IMR-90 (cell line): ENCODE measurements at regions not wholly inside any gene's neighbourhood (a gene's known extent, or its start where the extent isn't known, plus 50 kb on each side); places are given as distances from the start of the nearest gene placed in this dataset.

ENCODE experiments used
- ATAC-seq: fragments of 200-7000 bp; cut with Tn5 transposase; 2 replicates; pipeline ENCODE4 v1.9.1; 2020; ENCODE audit warnings: low read depth, mild to moderate bottlenecking, moderate library complexity
- BruUV-seq: library from RNA; stranded (reverse); fragments of 400-500 nt; replicated peaks from 2 replicates; lab custom pipeline; 2021; lab: Mats Ljungman, UMichigan
- CTCF ChIA-PET: fragments of 300-600 bp; formaldehyde crosslinking; extraction: SDS; loops from one replicate; lab custom pipeline; 2021; ENCODE audit warnings: antibody characterized with exemption; lab: Yijun Ruan, JAX
- POLR2A ChIA-PET: fragments of 300-600 bp; sonication (Branson Sonifier 250); formaldehyde crosslinking; loops from one replicate; lab custom pipeline; 2022; ENCODE audit warnings: antibody characterized with exemption; ENCODE audit not compliant: unreplicated experiment; lab: Charles Lee
- DNase-seq: peaks from one replicate; pipeline ENCODE4 v3.0.0; 2013
- H2AFZ ChIP-seq: replicated peaks from 2 replicates; pipeline ENCODE3; 2013; ENCODE audit warnings: low read length, mild to moderate bottlenecking; ENCODE audit not compliant: poor library complexity
- H2AK5ac ChIP-seq: 2 replicates; pipeline ENCODE4 v1.6.1; 2013; ENCODE audit warnings: low read depth, low read length, inconsistent platforms
- H2AK9ac ChIP-seq: replicated peaks from 2 replicates; pipeline ENCODE3; 2013; ENCODE audit warnings: mild to moderate bottlenecking, low read depth, low read length, moderate library complexity; ENCODE audit not compliant: poor library complexity
- H2BK120ac ChIP-seq: 2 replicates; pipeline ENCODE4 v1.6.1; 2013; ENCODE audit warnings: low read depth, low read length, inconsistent platforms
- H2BK15ac ChIP-seq: 3 replicates; pipeline ENCODE4 v1.6.1; 2013; ENCODE audit warnings: low read depth, low read length, inconsistent platforms
- H2BK20ac ChIP-seq: 2 replicates; pipeline ENCODE4 v1.6.1; 2013; ENCODE audit warnings: low read depth, mild to moderate bottlenecking, inconsistent platforms, low read length, moderate library complexity
- H2BK5ac ChIP-seq: 2 replicates; pipeline ENCODE4 v1.6.1; 2013; ENCODE audit warnings: mild to moderate bottlenecking, low read depth, low read length, inconsistent platforms; ENCODE audit not compliant: poor library complexity, severe bottlenecking
- H3K14ac ChIP-seq: replicated peaks from 2 replicates; pipeline ENCODE4 v1.6.1; 2013; ENCODE audit warnings: low read depth, low read length, inconsistent platforms
- H3K18ac ChIP-seq: 2 replicates; pipeline ENCODE4 v1.6.1; 2013; ENCODE audit warnings: low read depth, low read length, control low read depth
- H3K23ac ChIP-seq: 2 replicates; pipeline ENCODE4 v1.6.1; 2013; ENCODE audit warnings: low read depth, low read length, inconsistent platforms
- H3K27ac ChIP-seq: 2 replicates; pipeline ENCODE4 v1.5.1; 2013; ENCODE audit warnings: mild to moderate bottlenecking, control low read depth, low read length; ENCODE audit not compliant: insufficient read depth
- H3K27me3 ChIP-seq: 2 replicates; pipeline ENCODE4 v1.6.1; 2013; ENCODE audit warnings: low read length; ENCODE audit not compliant: control insufficient read depth, insufficient read depth
- H3K36me3 ChIP-seq: 2 replicates; pipeline ENCODE4 v1.6.1; 2013; ENCODE audit warnings: low read length, mixed read lengths; ENCODE audit not compliant: control insufficient read depth, insufficient read depth
- H3K4ac ChIP-seq: 2 replicates; pipeline ENCODE4 v1.6.1; 2013; ENCODE audit warnings: low read depth, low read length, inconsistent platforms
- H3K4me1 ChIP-seq: 2 replicates; pipeline ENCODE4 v1.6.1; 2013; ENCODE audit warnings: low read length, mixed read lengths; ENCODE audit not compliant: control insufficient read depth, insufficient read depth
- H3K4me2 ChIP-seq: 2 replicates; pipeline ENCODE4 v1.6.1; 2013; ENCODE audit warnings: low read depth, mild to moderate bottlenecking, control low read depth, low read length, moderate library complexity
- H3K4me3 ChIP-seq: 2 replicates; pipeline ENCODE4 v1.5.1; 2013; ENCODE audit warnings: low read depth, mild to moderate bottlenecking, control low read depth, low read length, moderate library complexity; ENCODE audit not compliant: insufficient read depth
- H3K56ac ChIP-seq: 2 replicates; pipeline ENCODE4 v1.6.1; 2013; ENCODE audit warnings: low read length, inconsistent platforms; ENCODE audit not compliant: insufficient read depth; ENCODE audit errors: extremely low read depth
- H3K79me1 ChIP-seq, 2 experiments: 2 replicates each; pipeline ENCODE4 v1.6.1; 2013; ENCODE audit warnings: low read length in 2 of 2, inconsistent platforms in 1 of 2, low read depth in 1 of 2
- H3K9ac ChIP-seq: 2 replicates; pipeline ENCODE4 v1.6.1; 2013; ENCODE audit warnings: low read depth, low read length, control low read depth
- H3K9me1 ChIP-seq: 2 replicates; pipeline ENCODE4 v1.6.1; 2013; ENCODE audit warnings: low read length, inconsistent platforms; ENCODE audit not compliant: insufficient read depth
- H3K9me3 ChIP-seq: 2 replicates; pipeline ENCODE4 v1.6.1; 2013; ENCODE audit warnings: low read length; ENCODE audit not compliant: control insufficient read depth, insufficient read depth
- H4K20me1 ChIP-seq: 2 replicates; pipeline ENCODE4 v1.6.1; 2013; ENCODE audit warnings: low read length, inconsistent platforms; ENCODE audit not compliant: insufficient read depth
- H4K5ac ChIP-seq: 2 replicates; pipeline ENCODE4 v1.6.1; 2013; ENCODE audit warnings: mild to moderate bottlenecking, low read depth, low read length, control low read depth
- H4K8ac ChIP-seq, 2 experiments: 2 replicates each; pipeline ENCODE4 v1.6.1; 2013; ENCODE audit warnings: low read depth in 2 of 2, low read length in 2 of 2, control low read depth in 1 of 2, inconsistent platforms in 1 of 2
- H4K91ac ChIP-seq: 2 replicates; pipeline ENCODE4 v1.6.1; 2013; ENCODE audit warnings: low read depth, low read length, inconsistent platforms; ENCODE audit not compliant: insufficient read depth
- CEBPB ChIP-seq: IDR thresholded peaks from 2 replicates; pipeline ENCODE4 v1.6.1; 2012; ENCODE audit warnings: low read depth, low read length, improper control_type of control experiment
- MAFK ChIP-seq: IDR thresholded peaks from 2 replicates; pipeline ENCODE4 v1.6.1; 2012; ENCODE audit warnings: low read depth, low read length, improper control_type of control experiment
- RAD21 ChIP-seq: IDR thresholded peaks from 2 replicates; pipeline ENCODE4 v1.6.1; 2012; ENCODE audit warnings: low read length, improper control_type of control experiment
- WGBS, 2 experiments: methylation state at CpG; one replicate each; pipeline versions ENCODE4 v1.1.5 to v1.1.7; 2013; ENCODE audit warnings: missing lambda C conversion rate in 2 of 2; ENCODE audit not compliant: insufficient read length in 1 of 2; ENCODE audit errors: extremely low coverage in 2 of 2; 5-methylcytosine and 5-hydroxymethylcytosine counted together
- dilution Hi-C: fragments of 300-500 bp; cut with HindIII; formaldehyde crosslinking; loops from one replicate; pipeline ENCODE4 v1.14.3; 2018; ENCODE audit warnings: low sequenced_read_pairs; ENCODE audit not compliant: unreplicated experiment
- in situ Hi-C: fragments of 300-500 bp; cut with MboI; formaldehyde crosslinking; loops from 3 replicates; pipeline ENCODE4 v1.14.3; 2019; ENCODE audit warnings: low sequenced_read_pairs, inconsistent platforms, mixed read lengths
- intact Hi-C: fragments of 100-400 bp; cut with micrococcal nuclease; formaldehyde crosslinking; loops from 2 replicates; pipeline ENCODE4 v1.10.0; 2022

- H3K36me3 ChIP-seq: no peaks in the 10 kb centered on the region
- no peaks in the 10 kb centered on the region for H3K9me3 ChIP-seq
- TF ChIP-seq CEBPB (no peak), RAD21 (no peak), MAFK (no peak)
- ChIA-PET POLR2A (no interaction called here), CTCF (no interaction called here)
- no peak overlapping the region for H2BK5ac ChIP-seq
- no peak overlapping the region for H3K9ac ChIP-seq
- no peak overlapping the region for H3K56ac ChIP-seq
- H3K23ac ChIP-seq: no peak overlapping the region
- no peak overlapping the region for H4K8ac ChIP-seq
- H3K79me1 ChIP-seq: no peaks in the 10 kb centered on the region
- no peak overlapping the region for H2BK20ac ChIP-seq
- no peak for ATAC-seq
- no peak overlapping the region for H4K91ac ChIP-seq
- no peak for DNase-seq
- no peaks in the 10 kb centered on the region for H3K9me1 ChIP-seq
- H3K4me2 ChIP-seq: no peak overlapping the region
- no peak overlapping the region for H2AFZ ChIP-seq
- no peak overlapping the region for H2BK120ac ChIP-seq
- BruUV-seq: no TSS peak
- H2AK9ac ChIP-seq: no peak overlapping the region
- no peak overlapping the region for H3K27ac ChIP-seq
- intact Hi-C loops (no loop called here), dilution Hi-C loops (no loop called here), in situ Hi-C loops (no loop called here)
- no peak overlapping the region for H3K18ac ChIP-seq
- H4K5ac ChIP-seq: no peak overlapping the region
- no peak overlapping the region for H3K4ac ChIP-seq
- no peak overlapping the region for H3K14ac ChIP-seq
- no peak overlapping the region for H2AK5ac ChIP-seq
- H2BK15ac ChIP-seq: no peak overlapping the region
- no peaks in the 10 kb centered on the region for H4K20me1 ChIP-seq
- H3K4me3 ChIP-seq: no peak overlapping the region
- H3K27me3 ChIP-seq: peaks cover 5% of the 10 kb centered on the region
- H3K4me1 ChIP-seq: no peaks in the 10 kb centered on the region
- 27% methylated on average over 2 of the region's 3 CpGs; no CpG with 5 or more reads in 1 of the 2 experiments for WGBS, 2 experiments
These were observed 63.1 kb upstream of the ADRB1 start for GRCh38 chr10:113980408-113981087.
